Stomach (tissue), 8 donors: ENCODE measurements at regions not wholly inside any gene's neighbourhood (a gene's known extent, or its start where the extent isn't known, plus 50 kb on each side); places are given as distances from the start of the nearest gene placed in this dataset.

ENCODE experiments used
- DNase-seq, 2 donors: peaks; one replicate each; pipeline versions ENCODE4 v3.0.0 to v3.0.0-alpha.2; 2013 to 2019
- H3K27ac ChIP-seq, 5 donors: fragments of 200-600 bp in 4 of 5; sonication (generic) in 4 of 5; one replicate each; pipeline ENCODE4 v1.5.1; 2013 to 2019; ENCODE audit warnings: mild to moderate bottlenecking in 1 of 5, moderate library complexity in 1 of 5
- H3K27me3 ChIP-seq, 3 donors: fragments of 200-600 bp; sonication (generic); one replicate each; pipeline ENCODE4 v1.5.1; 2017 to 2019; ENCODE audit warnings: mixed run types in 1 of 3
- H3K36me3 ChIP-seq, 4 donors: fragments of 200-600 bp; sonication (generic); 1 replicate in 3 of 4; 2 replicates in 1 of 4; pipeline ENCODE4 v1.5.1; 2016 to 2019
- H3K4me1 ChIP-seq, 4 donors: fragments of 200-600 bp; sonication (generic); one replicate each; pipeline ENCODE4 v1.5.1; 2016 to 2019
- H3K4me3 ChIP-seq, 4 donors: fragments of 200-600 bp; sonication (generic) in 3 of 4; one replicate each; pipeline ENCODE4 v1.5.1; 2016 to 2019; ENCODE audit warnings: mild to moderate bottlenecking in 1 of 4
- H3K9me3 ChIP-seq, 4 donors: fragments of 200-600 bp; sonication (generic); one replicate each; pipeline ENCODE4 v1.5.1; 2016 to 2019
- CTCF ChIP-seq, 7 experiments: fragments of 450-650 bp in 4 of 7; fragments of 200-600 bp in 3 of 7; sonication (generic) in 3 of 7; IDR thresholded peaks; one replicate each; pipeline ENCODE4 v1.5.1; 2016 to 2019; ENCODE audit warnings: antibody characterized with exemption in 7 of 7, control low read depth in 2 of 7, mild to moderate bottlenecking in 1 of 7
- EP300 ChIP-seq: sonication (generic); formaldehyde crosslinking; IDR thresholded peaks from one replicate; pipeline ENCODE4 v1.6.1; 2017; ENCODE audit warnings: antibody characterized with exemption
- POLR2A ChIP-seq, 4 donors: fragments of 450-650 bp; IDR thresholded peaks; one replicate each; pipeline ENCODE4 v1.6.1; 2016; ENCODE audit warnings: antibody characterized with exemption in 4 of 4, control low read depth in 2 of 4, mild to moderate bottlenecking in 1 of 4, moderate library complexity in 1 of 4
- POLR2AphosphoS5 ChIP-seq, 3 donors: sonication (generic); formaldehyde crosslinking; IDR thresholded peaks; one replicate each; pipeline ENCODE4 v1.6.1; 2016; ENCODE audit warnings: antibody characterized with exemption in 3 of 3
- WGBS, 5 donors: extraction: QIAGEN DNeasy Blood & Tissue Kit in 3 of 5; methylation state at CpG; one replicate each; pipeline versions ENCODE4 v1.1.5 to v1.1.7; 2013 to 2018; 5-methylcytosine and 5-hydroxymethylcytosine counted together
- intact Hi-C: fragments of 100-400 bp; cut with DNase I; formaldehyde crosslinking; loops from one replicate; pipeline ENCODE4 v1.15.1; 2023; ENCODE audit warnings: low total_unique reads
- donor health status: healthy with polysubstance abuse.
- donor health status: Bipolar disorder and iron deficiency.
- donor health status: healthy.

DNA sequence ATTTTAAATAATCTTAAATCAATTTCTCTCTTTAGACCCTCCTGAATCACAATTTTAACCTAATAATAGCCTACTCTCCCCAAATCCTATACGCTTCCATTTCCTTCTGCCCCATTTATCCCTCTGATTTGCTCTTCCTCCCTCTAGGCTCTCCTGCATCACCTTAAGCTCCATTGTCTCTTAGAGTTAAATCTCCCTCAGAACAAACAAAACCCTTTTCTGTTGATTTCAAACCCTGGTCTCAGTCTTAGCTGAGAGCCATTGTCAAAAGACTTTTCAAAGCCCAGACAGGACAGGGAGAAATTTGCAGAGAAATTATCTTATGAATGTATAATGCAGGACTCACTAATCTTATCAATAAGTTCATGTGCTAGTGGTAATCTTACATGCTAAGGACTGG lies 106.1 kb downstream of the C12orf75 start:
- Histone ChIP-seq H3K4me3 (no peak overlapping the region), H3K27me3 (peaks cover 0 to 6% (median 0%) of the 10 kb centered on the region in 3 donors), H3K9me3 (peaks cover 0 to 12% (median 0%) of the 10 kb centered on the region in 4 donors), H3K36me3 (no peaks in the 10 kb centered on the region), H3K4me1 (no peaks in the 10 kb centered on the region), H3K27ac (no peak overlapping the region)
- DNase-seq = no peak
- intact Hi-C loops = no loop called here
- 87 to 98% (median 96%) methylated on average over 1 of the region's 1 CpG for WGBS, 5 donors
- TF ChIP-seq CTCF (IDR thresholded peaks at IDR 0.05) (no peak), POLR2A (IDR thresholded peaks at IDR 0.05) (no peak), POLR2AphosphoS5 (IDR thresholded peaks at IDR 0.05) (no peak), EP300 (no peak)

DNA sequence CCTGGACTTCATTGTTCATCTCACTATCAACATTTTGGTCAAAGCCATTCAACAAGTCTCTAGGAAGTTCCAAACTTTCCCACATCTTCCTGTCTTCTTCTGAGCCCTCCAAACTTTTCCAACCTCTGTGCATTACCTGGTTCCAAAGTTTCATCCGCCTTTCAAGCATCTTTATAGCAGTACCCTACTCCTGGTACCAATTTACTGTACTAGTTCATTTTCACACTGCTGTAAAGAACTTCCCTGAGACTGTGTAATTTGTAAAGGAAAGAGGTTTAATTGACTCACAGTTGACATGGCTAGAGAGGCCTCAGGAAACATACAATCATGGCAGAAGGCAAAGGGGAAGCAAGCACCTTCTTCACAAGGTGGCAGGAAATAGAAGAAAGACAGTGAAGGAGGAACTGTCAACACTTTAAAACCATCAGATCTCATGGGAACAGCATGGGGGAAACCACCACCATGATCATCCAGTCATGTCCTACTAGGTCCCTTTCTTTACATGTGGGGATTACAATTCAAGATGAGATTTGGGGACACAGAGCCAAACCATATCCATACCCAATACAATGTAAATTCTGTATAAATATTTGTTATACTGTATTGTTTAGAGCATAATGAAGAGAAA lies 109.7 kb downstream of the C12orf75 start:
- H3K27me3 ChIP-seq = no peaks in the 10 kb centered on the region
- WGBS, 5 donors = 95 to 100% (median 100%) methylated on average over 1 of the region's 1 CpG
- no peaks in the 10 kb centered on the region for H3K36me3 ChIP-seq
- H3K4me1 ChIP-seq = no peaks in the 10 kb centered on the region
- TF ChIP-seq POLR2AphosphoS5 (IDR thresholded peaks at IDR 0.05) (no peak), CTCF (IDR thresholded peaks at IDR 0.05) (no peak), POLR2A (IDR thresholded peaks at IDR 0.05) (no peak), EP300 (no peak)
- DNase-seq = no peak
- intact Hi-C loops = no loop called here
- peaks cover 0 to 12% (median 0%) of the 10 kb centered on the region in 4 donors for H3K9me3 ChIP-seq
- H3K4me3 ChIP-seq = no peak overlapping the region
- H3K27ac ChIP-seq = no peak overlapping the region

GRCh38 chr12:105443802-105444652 lies 113.5 kb downstream of the C12orf75 start:
- Histone ChIP-seq H3K27ac (no peak overlapping the region), H3K9me3 (peaks cover 0 to 4% (median 0%) of the 10 kb centered on the region in 4 donors), H3K4me3 (no peak overlapping the region), H3K36me3 (no peaks in the 10 kb centered on the region), H3K4me1 (no peaks in the 10 kb centered on the region), H3K27me3 (no peaks in the 10 kb centered on the region)
- TF ChIP-seq POLR2A (IDR thresholded peaks at IDR 0.05) = no peak
- no peak for TF ChIP-seq POLR2AphosphoS5 (IDR thresholded peaks at IDR 0.05)
- TF ChIP-seq EP300 = no peak
- TF ChIP-seq CTCF (IDR thresholded peaks at IDR 0.05) = no peak
- intact Hi-C loops = no loop called here
- 67 to 82% (median 74%) methylated on average over 17 to 18 of the region's 18 CpGs for WGBS, 5 donors
- DNase-seq = no peak

GRCh38 chr12:105444653-105445102 lies 114.2 kb downstream of the C12orf75 start:
- no peak for DNase-seq
- TF ChIP-seq POLR2AphosphoS5 (IDR thresholded peaks at IDR 0.05) = no peak
- intact Hi-C loops = no loop called here
- no peaks in the 10 kb centered on the region for H3K9me3 ChIP-seq
- 67 to 74% (median 71%) methylated on average over 3 of the region's 3 CpGs for WGBS, 5 donors
- H3K27me3 ChIP-seq = no peaks in the 10 kb centered on the region
- H3K27ac ChIP-seq = no peak overlapping the region
- H3K4me1 ChIP-seq = no peaks in the 10 kb centered on the region
- H3K36me3 ChIP-seq = no peaks in the 10 kb centered on the region
- no peak overlapping the region for H3K4me3 ChIP-seq
